ENCODE measurements at regions not wholly inside any gene's neighbourhood (a gene's known extent, or its start where the extent isn't known, plus 50 kb on each side); places are given as distances from the start of the nearest gene placed in this dataset.

GRCh38 chr4:102411408-102411807 is 66.1 kb upstream of the SLC39A8 start:
- no peak for TF ChIP-seq POLR2A (IDR thresholded peaks at IDR 0.05)
- TF ChIP-seq CTCF (IDR thresholded peaks at IDR 0.05) = no peak
